22Rv1 (cell line): ENCODE measurements at regions not wholly inside any gene's neighbourhood (a gene's known extent, or its start where the extent isn't known, plus 50 kb on each side); places are given as distances from the start of the nearest gene placed in this dataset.
"Not testable (repeated sequence)": the region's sequence is repeated elsewhere in the genome, so short reads cannot be mapped to it uniquely, and the experiment has no call there.

Experiments
- H3K27ac ChIP-seq: fragments of 450-650 bp; 2 replicates; pipeline ENCODE4 v1.5.1; 2017
- CTCF ChIP-seq: fragments of 450-650 bp; IDR thresholded peaks from 2 replicates; pipeline ENCODE4 v1.5.1; 2017; ENCODE audit warnings: mild to moderate bottlenecking
- ZFX ChIP-seq: fragments of 450-650 bp; IDR thresholded peaks from 2 replicates; pipeline ENCODE4 v1.6.1; 2017; ENCODE audit warnings: antibody characterized with exemption, borderline replicate concordance

- H3K27ac ChIP-seq = no peak overlapping the region
- TF ChIP-seq ZFX = no peak
- TF ChIP-seq CTCF = no peak
Measured at GRCh38 chr11:15672825-15673224, 558.1 kb downstream of the INSC start.

GRCh38 chr11:15673408-15673831, 558.7 kb downstream of the INSC start:
- TF ChIP-seq ZFX (no peak), CTCF (no peak)
- H3K27ac ChIP-seq = no peak overlapping the region

GRCh38 chr11:15674756-15675155, 560.0 kb downstream of the INSC start:
- H3K27ac ChIP-seq = no peak overlapping the region
- no peak for TF ChIP-seq ZFX
- no peak for TF ChIP-seq CTCF

GRCh38 chr11:15675683-15676082, 561.0 kb downstream of the INSC start:
- TF ChIP-seq ZFX (no peak), CTCF (no peak)

GRCh38 chr11:15677181-15677580, 562.5 kb downstream of the INSC start:
- TF ChIP-seq ZFX = no peak
- no peak for TF ChIP-seq CTCF
- no peak overlapping the region for H3K27ac ChIP-seq

More at GRCh38 chr11:15675683-15676082, 561.0 kb downstream of the INSC start:
- H3K27ac ChIP-seq = no peak overlapping the region

GRCh38 chr11:15683528-15683927, 568.8 kb downstream of the INSC start:
- H3K27ac ChIP-seq = no peak overlapping the region
- no peak for TF ChIP-seq ZFX
- TF ChIP-seq CTCF = no peak

GRCh38 chr11:15685306-15685705, 570.6 kb downstream of the INSC start:
- no peak overlapping the region for H3K27ac ChIP-seq
- no peak for TF ChIP-seq CTCF
- TF ChIP-seq ZFX = no peak

GRCh38 chr11:15686259-15686658, 571.5 kb downstream of the INSC start:
- H3K27ac ChIP-seq = not testable (repeated sequence)
